ENCODE measurements at regions not wholly inside any gene's neighbourhood (a gene's known extent, or its start where the extent isn't known, plus 50 kb on each side); places are given as distances from the start of the nearest gene placed in this dataset.

DNA sequence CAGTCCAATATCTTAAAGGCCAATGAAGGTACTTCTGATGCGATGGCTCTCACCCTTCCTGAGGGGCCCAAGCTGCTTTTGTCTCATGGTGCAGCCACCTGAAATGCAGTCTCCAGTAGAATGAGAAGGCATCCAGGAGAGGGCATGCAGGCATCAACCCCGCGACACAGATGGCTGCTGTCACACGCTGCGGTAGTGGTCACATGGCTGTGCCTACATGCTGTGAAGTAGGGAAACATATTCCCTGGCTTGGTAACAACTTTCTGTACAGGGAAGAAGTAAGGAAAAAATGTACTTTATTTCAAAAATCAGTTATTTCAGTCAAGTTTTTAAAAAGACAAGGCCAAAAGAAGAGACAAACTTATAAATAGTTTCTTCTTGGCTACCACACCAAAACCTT, 139.9 kb downstream of the TRIML1 start:
- H3K9me3 ChIP-seq = no peaks in the 10 kb centered on the region
- intact Hi-C loops (cut with DNase I; ENCODE audit: low total_unique reads) = no loop called here
- peaks cover 0 to 11% of the 10 kb centered on the region in 2 donors for H3K27me3 ChIP-seq
- no peak overlapping the region for H3K27ac ChIP-seq
- H3K4me1 ChIP-seq = no peaks in the 10 kb centered on the region
- no peak overlapping the region for H3K4me3 ChIP-seq
- TF ChIP-seq, protein P1, sequence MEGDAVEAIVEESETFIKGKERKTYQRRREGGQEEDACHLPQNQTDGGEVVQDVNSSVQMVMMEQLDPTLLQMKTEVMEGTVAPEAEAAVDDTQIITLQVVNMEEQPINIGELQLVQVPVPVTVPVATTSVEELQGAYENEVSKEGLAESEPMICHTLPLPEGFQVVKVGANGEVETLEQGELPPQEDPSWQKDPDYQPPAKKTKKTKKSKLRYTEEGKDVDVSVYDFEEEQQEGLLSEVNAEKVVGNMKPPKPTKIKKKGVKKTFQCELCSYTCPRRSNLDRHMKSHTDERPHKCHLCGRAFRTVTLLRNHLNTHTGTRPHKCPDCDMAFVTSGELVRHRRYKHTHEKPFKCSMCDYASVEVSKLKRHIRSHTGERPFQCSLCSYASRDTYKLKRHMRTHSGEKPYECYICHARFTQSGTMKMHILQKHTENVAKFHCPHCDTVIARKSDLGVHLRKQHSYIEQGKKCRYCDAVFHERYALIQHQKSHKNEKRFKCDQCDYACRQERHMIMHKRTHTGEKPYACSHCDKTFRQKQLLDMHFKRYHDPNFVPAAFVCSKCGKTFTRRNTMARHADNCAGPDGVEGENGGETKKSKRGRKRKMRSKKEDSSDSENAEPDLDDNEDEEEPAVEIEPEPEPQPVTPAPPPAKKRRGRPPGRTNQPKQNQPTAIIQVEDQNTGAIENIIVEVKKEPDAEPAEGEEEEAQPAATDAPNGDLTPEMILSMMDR (IDR thresholded peaks at IDR 0.05) = no peak
- no peak for TF ChIP-seq POLR2AphosphoS5 (IDR thresholded peaks at IDR 0.05)
- TF ChIP-seq POLR2A (IDR thresholded peaks at IDR 0.05) = no peak
- no peak for DNase-seq (ENCODE audit: low spot score in 2 of 2)
- H3K36me3 ChIP-seq = no peaks in the 10 kb centered on the region

DNA sequence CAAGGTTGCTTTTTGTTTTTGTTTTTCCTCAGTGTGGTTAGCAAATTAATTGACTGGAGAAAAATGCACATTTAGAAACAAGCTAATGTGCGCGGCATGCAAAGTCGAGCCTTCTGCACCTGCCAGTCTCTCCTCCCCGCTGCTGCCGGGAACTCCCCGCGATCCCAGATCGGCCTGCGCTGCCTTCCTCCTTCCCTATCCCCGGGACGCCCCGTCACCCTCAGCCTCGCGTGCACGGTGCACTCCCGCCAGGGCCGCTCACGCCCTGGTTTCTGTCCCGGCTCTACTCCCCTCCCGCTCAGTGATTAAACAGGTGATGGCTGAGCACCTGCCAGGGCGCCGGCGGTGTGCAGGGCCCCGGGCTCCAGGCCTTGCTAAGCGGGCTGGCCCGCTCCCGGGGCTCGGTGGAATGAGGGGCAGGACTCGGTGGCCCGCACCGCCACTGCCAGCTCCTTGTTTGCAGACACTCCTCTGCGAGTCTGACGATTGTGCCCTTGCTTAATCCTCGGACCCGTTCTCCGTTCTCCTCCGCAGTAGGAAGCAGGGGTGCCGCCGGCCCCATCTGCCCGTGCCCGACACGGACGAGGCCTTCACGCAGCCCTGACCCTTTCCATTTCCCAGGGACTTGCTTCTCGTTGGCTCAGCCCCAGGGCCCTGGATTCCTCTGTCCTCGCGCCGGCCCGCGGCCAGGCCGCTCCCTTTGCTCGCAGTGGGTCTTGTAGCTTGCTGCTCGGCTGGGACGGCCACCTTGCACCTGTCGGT, 143.4 kb downstream of the TRIML1 start:
- TF ChIP-seq POLR2A (IDR thresholded peaks at IDR 0.05) (no peak), POLR2AphosphoS5 (IDR thresholded peaks at IDR 0.05) (no peak)
- TF ChIP-seq, protein P1 (IDR thresholded peaks at IDR 0.05) = no peak
- H3K9me3 ChIP-seq = no peaks in the 10 kb centered on the region
- intact Hi-C loops (cut with DNase I; ENCODE audit: low total_unique reads) = no loop called here

DNA sequence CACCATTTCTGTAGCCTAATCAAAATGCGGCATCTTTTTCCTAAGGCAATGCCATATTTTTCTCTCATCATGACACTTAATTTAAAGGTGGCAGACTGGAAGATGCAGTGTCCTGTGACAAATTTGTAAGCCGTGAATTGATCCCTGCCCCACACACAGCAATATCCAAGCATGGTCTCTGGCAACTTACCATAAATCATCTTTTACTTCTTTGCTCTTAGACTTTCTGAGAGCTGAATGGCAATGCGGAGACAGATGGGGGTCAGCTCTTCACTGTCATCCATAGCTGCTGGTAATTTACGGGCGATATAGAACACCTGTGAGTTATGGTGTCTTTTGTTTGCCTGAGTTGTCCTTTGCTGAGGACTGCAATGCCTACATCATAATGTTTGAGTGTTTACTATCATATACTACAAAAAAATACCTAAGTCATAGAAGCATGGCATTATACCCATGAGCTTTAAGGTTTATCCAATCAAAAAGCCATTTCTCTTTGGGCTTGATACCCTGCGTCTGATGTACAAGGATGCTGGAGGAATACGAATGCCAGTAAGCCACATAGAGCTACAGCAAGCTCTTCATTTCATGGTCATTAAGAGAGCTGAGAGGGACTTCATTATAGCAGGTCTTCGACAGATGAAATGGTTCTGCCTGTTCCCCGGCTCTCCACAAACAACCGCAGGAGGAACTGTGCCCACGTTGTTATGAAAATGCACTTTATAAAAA, 148.1 kb downstream of the TRIML1 start:
- Histone ChIP-seq H3K36me3 (no peaks in the 10 kb centered on the region), H3K4me1 (no peaks in the 10 kb centered on the region), H3K4me3 (no peak overlapping the region), H3K9me3 (no peaks in the 10 kb centered on the region), H3K27ac (no peak overlapping the region), H3K27me3 (peaks cover 0 to 9% of the 10 kb centered on the region in 2 donors)
- TF ChIP-seq POLR2AphosphoS5 (IDR thresholded peaks at IDR 0.05) = no peak
- no peak for TF ChIP-seq POLR2A (IDR thresholded peaks at IDR 0.05)
- TF ChIP-seq, protein P1 (IDR thresholded peaks at IDR 0.05) = no peak
- no peak for DNase-seq (ENCODE audit: low spot score in 2 of 2)
- intact Hi-C loops (cut with DNase I; ENCODE audit: low total_unique reads) = no loop called here

More for the DNA sequence above, 143.4 kb downstream of the TRIML1 start:
- Histone ChIP-seq H3K27ac (no peak overlapping the region), H3K27me3 (peaks cover 0 to 11% of the 10 kb centered on the region in 2 donors), H3K4me3 (peak overlapping the region; percentile 10 to 54 (median 27)), H3K36me3 (no peaks in the 10 kb centered on the region), H3K4me1 (no peaks in the 10 kb centered on the region)
- no peak for DNase-seq (ENCODE audit: low spot score in 2 of 2)

DNA sequence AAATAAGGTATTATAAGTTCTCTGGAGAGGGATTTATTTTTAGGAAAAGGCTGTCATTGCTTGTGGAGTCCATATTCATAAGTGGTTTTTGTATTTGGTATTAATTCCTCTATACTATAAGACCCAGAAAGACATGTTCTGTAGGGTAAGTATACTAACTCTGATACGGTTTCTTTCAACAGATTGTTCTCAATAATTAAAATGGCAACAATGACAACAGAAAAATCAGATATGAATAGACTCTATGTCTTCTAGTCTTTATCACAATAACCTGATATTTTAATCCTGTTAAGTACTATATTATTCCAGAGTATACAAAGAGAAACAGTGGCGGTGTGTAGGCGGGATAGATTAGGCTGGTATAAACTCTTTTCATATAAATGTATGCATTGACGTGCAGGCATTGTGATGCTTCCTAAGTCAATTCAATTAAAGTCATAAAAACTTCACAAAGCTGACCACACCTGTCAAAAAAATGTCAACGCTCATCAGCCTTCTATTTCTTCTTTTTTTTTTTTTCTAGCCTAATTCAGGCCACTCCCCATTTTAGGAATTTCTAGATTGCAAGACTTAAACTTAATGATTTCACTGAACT, 150.4 kb downstream of the TRIML1 start:
- TF ChIP-seq, protein P1 (IDR thresholded peaks at IDR 0.05) = no peak
- TF ChIP-seq POLR2A (IDR thresholded peaks at IDR 0.05) = no peak
- TF ChIP-seq POLR2AphosphoS5 (IDR thresholded peaks at IDR 0.05) = no peak
- Histone ChIP-seq H3K9me3 (no peaks in the 10 kb centered on the region), H3K27me3 (no peaks in the 10 kb centered on the region), H3K36me3 (no peaks in the 10 kb centered on the region), H3K27ac (no peak overlapping the region), H3K4me3 (no peak overlapping the region), H3K4me1 (no peaks in the 10 kb centered on the region)
- DNase-seq (ENCODE audit: low spot score in 2 of 2) = no peak
- intact Hi-C loops (cut with DNase I; ENCODE audit: low total_unique reads) = no loop called here

DNA sequence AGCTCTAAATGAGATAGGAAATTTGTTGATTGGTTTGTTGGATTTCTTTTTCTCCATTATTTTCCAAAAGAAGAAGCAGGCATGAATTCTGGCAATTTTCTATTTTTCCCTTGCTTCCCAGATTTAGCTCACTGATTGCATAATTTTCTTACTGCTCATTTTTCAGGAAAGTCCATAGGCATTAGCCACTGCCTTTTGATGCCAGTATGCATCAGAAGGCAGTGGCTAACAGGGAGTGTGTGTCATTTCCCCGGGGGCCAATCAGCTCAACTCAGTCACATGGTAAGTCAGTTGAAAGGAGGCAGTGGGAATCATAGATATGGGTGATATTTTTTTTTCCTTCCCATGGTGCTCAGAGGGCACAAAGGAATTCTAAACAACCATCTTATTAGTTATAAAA, 156.7 kb downstream of the TRIML1 start:
- Histone ChIP-seq H3K4me1 (no peaks in the 10 kb centered on the region), H3K9me3 (peaks cover 0 to under 1% of the 10 kb centered on the region in 2 donors), H3K36me3 (no peaks in the 10 kb centered on the region), H3K4me3 (no peak overlapping the region), H3K27ac (no peak overlapping the region), H3K27me3 (no peaks in the 10 kb centered on the region)
- no peak for DNase-seq (ENCODE audit: low spot score in 2 of 2)
- TF ChIP-seq POLR2A (IDR thresholded peaks at IDR 0.05) (no peak), POLR2AphosphoS5 (IDR thresholded peaks at IDR 0.05) (no peak)
- TF ChIP-seq, protein P1 (IDR thresholded peaks at IDR 0.05) = no peak
- intact Hi-C loops (cut with DNase I; ENCODE audit: low total_unique reads) = no loop called here
